GM19043 (cell line): ENCODE measurements at regions not wholly inside any gene's neighbourhood (a gene's known extent, or its start where the extent isn't known, plus 50 kb on each side); places are given as distances from the start of the nearest gene placed in this dataset.
"Not testable (repeated sequence)": the region's sequence is repeated elsewhere in the genome, so short reads cannot be mapped to it uniquely, and the experiment has no call there.

Experiments used
- ATAC-seq: cut with Tn5 transposase; IDR thresholded peaks from one replicate; pipeline ENCODE4 v1.9.1; 2021; ENCODE audit warnings: low read depth; ENCODE audit not compliant: unreplicated experiment

GRCh38 chr9:110076894-110077725 lies 130.8 kb downstream of the C9orf152 start:
- ATAC-seq, result no peak

DNA sequence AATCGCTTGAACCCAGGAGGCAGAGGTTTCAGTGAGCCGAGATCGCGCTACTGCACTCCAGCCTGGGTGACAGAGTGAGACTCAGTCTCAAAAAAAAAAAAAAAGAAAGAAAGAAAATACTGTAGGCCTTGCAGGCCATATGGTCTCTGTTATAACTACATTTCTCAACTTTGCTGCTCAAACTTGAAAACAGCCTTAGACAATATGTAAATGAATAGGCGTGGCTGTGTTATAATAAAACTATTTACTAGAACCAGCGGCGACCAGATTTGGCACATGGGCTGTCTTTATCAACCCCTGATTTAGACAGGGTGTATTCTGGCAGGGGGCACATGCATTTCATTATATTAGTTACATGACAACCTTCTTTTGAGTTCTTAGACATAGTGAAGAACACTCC lies 130.0 kb downstream of the C9orf152 start:
- no peak for ATAC-seq

GRCh38 chr9:110078604-110079003 lies 129.4 kb downstream of the C9orf152 start:
- no peak for ATAC-seq

DNA sequence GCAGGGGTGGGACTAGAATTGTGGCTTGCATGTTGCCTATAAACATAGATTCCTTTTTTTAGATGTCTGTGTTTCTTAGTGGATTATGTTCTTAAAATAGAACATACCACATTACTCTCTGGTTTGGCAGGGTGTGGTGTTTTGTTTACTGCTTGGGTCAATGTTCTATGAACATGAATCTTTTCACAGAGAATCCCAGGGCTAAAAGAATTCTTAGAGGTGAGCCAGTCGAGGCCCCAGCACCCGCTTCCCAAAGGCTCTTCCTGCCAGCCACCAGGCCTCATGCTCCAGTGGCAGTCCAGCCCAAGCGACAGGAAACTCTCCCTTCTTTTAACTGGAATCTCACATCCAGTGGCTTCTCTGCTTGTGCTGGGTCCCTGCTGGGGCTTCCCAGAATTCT lies 126.6 kb downstream of the C9orf152 start:
- no peak for ATAC-seq

- no peak for ATAC-seq
These were observed 124.1 kb downstream of the C9orf152 start for GRCh38 chr9:110083866-110084265.

- no peak for ATAC-seq
These were observed 121.4 kb downstream of the C9orf152 start for GRCh38 chr9:110086537-110086936.

DNA sequence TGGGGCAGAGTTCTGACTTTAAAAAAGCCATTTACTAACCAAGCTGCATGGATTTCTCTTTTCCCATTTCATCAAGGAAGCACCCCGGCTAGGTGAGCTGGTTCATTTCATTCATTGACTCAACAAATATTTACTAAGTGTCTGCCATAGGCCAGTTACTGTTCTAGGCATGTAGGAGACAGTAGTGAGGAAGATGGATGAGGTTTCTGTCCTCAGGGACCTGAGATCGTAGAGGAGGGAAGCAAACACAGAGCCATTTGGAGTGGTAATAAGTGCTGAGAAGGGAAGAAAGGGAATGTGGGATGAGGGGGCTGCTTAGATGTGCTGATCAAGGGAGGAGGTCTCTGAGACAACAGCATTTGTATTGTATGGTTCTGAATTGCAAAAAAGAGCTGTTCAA lies 120.4 kb downstream of the C9orf152 start:
- ATAC-seq, result no peak

DNA sequence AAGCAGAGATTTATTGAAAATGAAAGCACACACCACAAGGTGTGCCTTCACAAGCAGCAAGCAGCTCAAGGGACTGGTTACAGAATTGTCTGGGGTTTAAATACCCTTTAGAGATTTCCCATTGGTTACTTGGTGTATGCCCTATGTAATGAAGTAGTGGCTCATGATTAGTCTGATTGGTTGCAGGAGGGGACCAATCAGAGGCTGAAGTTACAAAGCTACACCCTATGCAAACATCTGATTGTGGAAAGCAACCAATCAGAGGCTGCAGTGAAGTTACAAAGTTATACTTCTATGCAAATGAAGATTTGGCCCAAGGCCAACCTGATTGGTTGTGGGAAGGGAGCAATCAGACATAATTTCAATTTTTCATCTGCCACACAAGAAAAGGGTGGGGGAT lies 119.9 kb downstream of the C9orf152 start:
- no peak for ATAC-seq

DNA sequence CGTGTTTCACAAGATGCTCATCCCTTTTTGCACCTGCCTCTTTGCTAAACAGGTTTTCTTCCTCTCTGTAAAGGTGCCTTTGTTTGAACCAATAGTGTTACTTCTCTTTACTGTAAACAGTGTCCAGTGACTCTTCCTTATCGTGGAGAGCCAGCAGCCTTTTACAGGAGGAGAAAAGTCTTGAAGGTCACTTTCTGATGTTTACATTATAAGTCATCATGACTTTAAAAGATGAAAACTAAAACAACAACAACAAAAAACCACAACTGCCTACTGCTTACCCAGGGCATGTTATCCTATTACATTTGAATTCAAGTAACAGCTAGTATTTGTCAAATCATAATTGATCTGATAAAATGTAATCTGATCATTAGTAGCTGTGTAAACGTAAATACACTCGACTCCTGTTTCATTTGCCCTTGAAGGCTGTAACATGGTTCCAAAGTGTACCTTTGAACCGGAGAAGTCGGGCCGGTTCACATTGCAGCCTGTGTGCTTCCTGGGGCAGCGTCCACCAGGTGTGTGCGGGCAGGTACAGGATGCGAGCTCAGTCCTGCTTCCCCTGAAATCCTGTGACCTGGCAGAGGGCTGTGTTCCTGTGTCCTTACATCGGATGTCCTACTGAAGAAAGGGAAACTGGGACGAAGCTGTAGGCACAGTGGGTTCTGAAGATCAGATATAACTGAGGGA lies 118.1 kb downstream of the C9orf152 start:
- no peak for ATAC-seq

- no peak for ATAC-seq
These were observed 115.2 kb downstream of the C9orf152 start for GRCh38 chr9:110092792-110093191.

- no peak for ATAC-seq
These were observed 114.5 kb downstream of the C9orf152 start for GRCh38 chr9:110093417-110093816.

DNA sequence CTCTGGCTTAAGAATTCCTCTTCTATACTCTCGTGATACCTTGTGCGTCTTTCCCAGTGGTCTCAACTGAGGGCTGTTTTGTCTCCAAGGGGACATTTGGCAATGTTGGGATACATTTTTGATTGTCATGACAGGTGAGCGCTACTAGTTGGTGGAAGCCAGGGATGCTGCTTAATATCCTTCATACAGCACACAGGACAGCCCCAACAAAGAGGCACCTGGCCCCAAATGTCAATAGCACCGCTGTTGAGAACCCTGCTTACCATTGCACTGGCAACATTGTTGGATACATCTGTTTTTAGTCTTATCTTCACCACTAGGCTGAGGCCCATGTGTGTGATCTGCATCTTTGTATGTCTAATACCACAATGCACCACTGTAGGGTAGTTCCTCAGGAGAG lies 114.1 kb downstream of the C9orf152 start:
- ATAC-seq, result no peak

DNA sequence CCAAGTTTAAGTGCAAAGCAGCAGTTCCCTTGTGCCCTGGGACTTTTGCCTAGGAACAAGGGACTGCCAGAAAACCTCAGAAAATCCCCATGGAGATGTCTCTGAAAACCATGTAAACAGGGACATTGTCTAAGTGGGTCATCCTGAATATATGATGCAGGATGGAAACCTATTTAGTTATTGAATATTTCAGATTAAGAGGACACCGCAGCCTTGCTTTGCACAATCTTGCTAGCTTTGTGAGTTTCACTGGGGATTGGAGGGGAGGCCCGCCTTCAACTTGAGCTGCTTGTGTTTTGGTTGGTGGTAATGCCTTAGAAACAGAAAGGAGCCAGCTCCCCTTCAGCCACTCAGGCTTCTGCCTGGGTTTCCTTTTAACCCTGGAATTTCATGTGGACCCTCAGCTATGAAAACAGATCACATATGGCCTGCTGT lies 112.8 kb downstream of the C9orf152 start:
- ATAC-seq, result no peak

DNA sequence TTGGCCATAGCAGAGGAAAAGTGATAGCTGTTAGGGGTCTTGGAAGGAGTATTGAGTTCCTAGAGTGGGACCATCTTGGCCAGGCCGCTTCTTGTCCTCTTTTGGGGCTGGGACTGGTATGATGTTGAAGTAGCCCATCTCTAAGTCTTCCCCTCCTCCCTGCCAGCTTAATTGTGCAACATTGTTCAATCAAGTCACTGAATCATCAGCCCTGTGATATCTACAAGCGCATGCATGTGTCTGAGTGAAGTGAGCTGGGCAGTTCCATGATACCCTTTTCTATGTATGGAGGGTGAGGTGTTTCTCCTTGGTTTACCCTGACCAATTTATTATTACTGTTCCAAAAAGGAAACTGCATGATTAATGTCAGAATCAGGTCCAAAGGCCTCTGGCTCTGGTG lies 112.2 kb downstream of the C9orf152 start:
- ATAC-seq, result no peak

DNA sequence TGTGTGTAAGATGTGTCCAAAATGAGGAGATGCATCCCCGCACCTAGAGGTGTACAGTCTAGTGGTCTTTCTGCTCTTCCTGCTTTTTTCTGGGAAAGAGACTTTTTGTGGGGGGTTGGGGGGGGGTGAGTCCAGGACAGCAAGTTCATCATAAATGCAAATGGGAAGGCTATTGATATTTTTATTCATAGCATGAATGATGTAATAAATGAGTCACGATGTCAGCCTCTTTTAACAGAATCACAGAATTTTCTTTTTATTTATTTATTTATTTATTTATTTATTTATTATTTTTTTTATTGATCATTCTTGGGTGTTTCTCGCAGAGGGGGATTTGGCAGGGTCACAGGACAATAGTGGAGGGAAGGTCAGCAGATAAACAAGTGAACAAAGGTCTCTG lies 111.3 kb downstream of the C9orf152 start:
- not testable (repeated sequence) for ATAC-seq

- no peak for ATAC-seq
These were observed 108.5 kb downstream of the C9orf152 start for GRCh38 chr9:110099236-110100095.

DNA sequence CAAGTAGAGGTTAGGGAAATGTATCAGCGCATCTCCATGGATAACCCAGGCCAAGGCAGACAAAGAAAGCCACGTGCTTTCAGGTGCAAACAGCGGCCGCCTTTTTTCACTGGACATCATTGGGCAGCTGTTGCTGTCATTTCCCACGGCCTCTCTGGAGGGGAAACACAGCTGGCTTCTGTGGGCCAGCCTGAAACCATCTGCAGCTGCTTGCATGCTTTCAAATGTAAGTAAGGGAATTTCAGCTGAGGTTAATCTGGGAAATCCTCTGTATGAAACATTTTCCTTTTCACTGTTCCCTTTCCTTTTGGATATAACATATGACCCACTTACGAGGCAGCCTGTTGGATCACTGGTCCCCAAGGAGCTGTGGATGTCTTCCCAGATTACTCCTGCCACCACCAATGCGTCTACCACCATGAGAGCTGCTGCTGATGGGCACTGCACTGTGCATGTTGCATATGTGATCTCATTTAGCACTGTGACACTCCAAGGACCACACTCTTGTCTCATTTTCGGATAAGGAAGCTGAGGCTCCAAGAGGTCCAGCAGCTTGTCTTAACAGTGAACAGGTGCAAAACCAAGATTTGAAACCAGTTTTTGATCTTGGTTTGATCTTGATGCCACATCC lies 106.3 kb downstream of the C9orf152 start:
- ATAC-seq, result peak; percentile 76

DNA sequence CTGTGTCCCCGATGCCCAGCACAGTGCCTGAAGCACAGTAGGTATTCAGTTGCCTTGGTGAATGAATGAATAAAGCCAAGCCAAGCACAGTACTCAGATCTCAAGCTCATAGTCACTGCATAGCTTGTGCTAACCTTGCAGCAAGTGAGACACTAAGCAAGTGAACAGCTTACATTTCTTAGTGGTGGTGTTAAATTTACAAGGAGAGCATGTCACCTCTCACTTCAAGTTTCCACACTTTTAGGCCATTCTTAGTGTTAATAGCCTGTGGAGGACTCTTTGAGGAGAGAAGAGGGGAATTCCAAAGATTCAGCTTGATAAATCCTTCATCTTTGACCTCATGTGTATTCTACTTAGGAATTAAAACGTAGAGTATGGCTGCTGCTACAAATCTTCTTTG lies 104.7 kb downstream of the C9orf152 start:
- ATAC-seq, result no peak

DNA sequence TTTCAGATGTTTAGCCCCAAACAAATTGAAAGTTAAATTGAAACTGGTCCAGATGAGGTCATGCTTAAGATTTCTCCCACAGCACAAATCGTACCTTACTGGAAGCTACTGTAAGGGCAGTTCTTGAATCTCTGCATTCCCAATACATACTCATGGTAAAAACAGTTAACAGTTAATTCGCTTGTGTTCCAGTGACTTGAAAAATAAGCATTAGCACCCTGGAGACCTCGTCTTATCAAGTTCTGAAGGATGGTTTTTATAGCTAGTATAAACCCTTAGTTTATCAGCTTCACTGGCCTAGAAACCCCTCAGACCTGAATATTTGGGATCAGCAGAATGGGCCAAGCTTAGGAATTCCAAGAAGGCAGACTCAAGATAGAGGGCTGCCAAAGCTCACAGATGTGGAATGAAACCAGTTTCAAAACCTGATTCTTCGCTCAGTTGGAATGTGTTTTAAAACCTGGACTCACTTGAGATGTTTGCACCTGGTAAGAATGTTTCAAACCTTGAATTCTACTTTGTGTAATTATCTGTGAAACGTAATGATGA lies 103.6 kb downstream of the C9orf152 start:
- ATAC-seq, result no peak

DNA sequence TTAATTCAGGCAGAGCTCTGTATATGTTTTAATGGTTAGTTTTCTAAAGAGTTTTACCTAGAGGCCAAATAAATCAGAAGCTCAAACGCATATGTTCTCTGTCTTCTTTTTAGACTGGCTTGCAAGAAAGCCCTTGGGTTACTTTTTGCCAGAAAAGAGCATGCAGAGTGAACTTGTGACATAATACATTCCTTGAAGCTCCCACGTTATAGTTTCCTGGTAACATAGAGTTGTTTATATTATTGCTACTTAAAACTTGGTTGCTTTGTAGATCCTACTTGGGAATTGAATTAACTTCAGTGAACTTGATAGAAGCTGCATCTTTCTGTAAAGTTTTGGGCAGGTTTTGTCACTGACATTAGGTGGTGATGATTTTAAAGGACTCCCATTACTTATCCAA lies 102.9 kb downstream of the C9orf152 start:
- ATAC-seq, result no peak
